GM18499 (cell line): ENCODE measurements at regions not wholly inside any gene's neighbourhood (a gene's known extent, or its start where the extent isn't known, plus 50 kb on each side); places are given as distances from the start of the nearest gene placed in this dataset.

Source experiments
- ATAC-seq: cut with Tn5 transposase; IDR thresholded peaks from one replicate; pipeline ENCODE4 v1.9.1; 2021; ENCODE audit warnings: moderate number of reproducible peaks; ENCODE audit not compliant: insufficient read depth, unreplicated experiment

DNA sequence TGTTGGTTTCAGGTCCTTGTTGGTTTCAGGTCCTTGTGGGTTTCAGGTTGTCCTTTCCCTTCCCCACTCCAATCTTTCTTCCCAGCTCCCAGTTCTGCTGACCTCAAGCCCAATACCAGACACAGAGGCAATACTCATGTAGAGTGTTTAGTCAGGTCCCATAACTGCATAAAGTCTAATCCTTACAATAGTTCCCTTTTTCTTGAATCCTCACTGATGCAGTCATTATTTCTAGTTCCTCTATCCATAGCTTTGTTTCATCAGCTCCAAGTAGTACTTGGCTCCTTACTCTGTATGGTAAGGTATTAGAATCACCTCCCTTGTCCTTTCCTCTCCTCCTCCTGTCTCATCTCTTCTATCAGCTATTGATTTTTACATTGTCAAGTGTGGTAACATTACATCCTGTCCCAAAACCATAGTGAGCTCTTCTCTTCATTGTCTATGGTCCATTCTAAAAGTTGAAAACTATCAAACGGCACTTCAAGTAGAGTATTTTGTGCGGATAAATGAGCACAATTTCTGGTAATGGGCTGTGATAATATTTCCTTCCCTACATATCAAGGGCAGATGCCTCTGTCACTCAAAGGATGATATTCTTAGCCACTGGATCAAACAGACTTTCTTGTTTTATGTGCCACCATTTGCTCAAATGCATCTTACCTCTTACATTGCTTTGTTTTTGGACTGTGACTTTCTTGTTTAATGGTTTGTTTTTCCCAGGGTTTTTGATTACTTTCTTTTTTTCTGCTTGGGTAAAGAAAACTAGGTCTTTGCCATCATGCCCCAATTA is 57.2 kb upstream of the JDP2 start:
- no peak for ATAC-seq

DNA sequence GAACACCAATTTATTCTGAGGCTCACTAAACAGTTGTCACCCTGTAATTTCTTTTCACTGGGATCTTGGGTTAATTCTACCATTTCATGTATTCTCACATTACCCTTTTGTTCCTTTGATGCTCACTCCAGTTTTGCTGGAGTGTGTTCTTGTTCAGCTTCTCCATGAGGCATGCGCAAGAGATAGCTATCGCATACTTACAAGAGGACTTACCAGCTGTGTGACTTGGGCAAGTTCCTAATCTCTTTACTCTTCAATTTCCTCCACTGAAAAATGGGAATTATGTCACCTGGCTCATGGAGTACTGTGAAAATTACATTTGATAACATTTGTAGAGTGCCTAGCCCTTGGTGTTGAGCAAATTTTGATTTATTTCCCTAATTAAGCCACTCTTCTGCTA is 56.5 kb upstream of the JDP2 start:
- no peak for ATAC-seq

DNA sequence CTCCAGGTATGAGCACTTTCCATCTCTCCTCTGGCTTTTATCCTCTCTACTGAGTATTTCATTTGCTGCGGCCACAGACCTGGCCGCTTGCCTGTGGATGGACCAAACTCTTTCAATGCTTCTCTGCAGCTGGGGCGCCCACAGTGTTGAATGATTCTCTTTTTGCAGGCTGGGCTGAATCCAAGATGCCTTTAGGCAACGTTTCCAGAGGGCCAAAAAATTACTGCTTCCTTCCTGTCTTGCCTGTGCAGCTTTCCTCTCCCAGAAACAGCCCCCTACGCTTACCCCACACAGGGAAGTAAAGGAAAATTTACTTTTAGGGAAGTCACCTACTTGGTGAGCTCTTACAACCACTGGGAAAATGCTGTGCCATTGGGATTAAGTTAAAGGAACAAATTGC is 55.6 kb upstream of the JDP2 start:
- ATAC-seq, result no peak

DNA sequence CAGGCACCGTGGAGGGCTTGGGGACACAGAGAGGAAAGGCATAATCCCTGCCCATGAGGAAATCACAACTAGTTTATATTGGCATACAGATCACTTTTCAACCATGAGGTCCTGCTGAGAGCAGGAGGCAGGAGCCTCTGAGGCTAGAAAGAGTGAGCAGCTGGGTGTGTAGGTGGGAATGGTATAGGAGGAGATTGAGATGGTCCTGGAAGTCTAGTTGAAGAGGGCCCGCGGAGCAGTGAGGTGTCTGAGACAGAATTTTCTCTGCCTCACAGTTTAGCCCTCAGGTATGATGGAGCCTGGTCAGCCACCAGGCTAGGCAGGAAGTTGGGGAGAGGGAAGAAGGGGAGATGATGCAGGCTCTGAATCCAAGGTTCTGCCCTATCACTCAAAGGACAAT is 54.7 kb upstream of the JDP2 start:
- no peak for ATAC-seq

DNA sequence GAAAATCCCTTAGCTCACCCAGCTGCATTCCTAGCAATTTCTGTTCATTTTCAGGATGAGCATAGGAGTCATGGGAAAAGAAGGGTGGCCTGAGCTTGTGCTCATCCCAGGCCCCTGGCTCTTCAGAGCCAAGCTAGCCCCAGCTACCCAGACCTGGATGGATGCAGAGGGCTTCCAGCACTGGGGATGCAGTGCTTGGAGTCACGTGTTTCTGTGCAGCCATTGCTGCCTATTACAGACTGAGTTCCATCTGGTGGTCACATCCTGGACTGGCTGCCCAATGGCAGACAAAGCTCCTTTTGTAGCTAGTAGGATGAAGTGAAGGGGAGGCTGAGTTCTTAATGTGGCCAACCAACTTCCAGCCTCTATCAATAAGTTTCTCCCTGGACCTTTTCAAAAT is 54.2 kb upstream of the JDP2 start:
- ATAC-seq, result no peak

DNA sequence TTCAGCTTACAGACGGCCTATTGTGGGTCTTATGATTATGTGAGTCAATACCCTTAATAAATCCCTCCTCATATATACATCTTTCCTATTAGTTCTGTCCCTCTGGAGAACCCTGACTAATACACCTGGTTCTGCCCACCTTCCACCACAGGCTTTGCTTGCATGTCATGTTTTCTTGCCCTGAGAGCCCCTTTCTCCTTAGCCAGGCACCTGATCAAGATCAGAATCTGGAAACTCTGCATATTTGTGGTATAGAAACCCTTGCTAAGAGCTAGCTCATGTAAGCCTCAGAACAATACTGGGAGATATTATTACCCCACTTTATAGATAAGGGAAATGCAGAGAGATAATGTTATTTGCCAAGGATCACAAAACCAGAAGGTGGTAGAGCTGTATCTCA is 52.9 kb upstream of the JDP2 start:
- no peak for ATAC-seq

DNA sequence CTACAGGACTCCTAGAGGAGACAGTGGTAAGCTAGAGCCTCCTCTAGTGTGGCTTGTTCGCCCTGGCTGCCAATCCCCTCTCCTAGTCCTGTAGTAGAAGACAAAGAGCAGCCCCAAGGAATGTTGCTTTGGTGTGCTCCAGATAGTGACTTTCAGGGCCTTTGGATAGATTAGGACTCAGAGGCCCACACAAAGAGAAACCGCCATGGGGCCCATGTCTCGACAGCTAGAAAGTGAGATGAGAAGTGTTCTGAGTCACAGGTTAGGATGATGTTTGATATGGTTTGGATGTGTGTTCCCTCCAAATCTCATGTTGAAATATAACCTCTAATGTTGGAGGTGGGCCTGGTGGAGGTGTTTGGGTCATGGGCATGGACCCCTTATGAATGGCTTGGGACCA is 51.8 kb upstream of the JDP2 start:
- ATAC-seq, result no peak
